ENCODE measurements at regions not wholly inside any gene's neighbourhood (a gene's known extent, or its start where the extent isn't known, plus 50 kb on each side); places are given as distances from the start of the nearest gene placed in this dataset.
A peak's percentile ranks its signal among the peaks of the same experiment; 100 is the strongest.

GRCh38 chr16:17847234-17847795 is 376.6 kb upstream of the XYLT1 start:
- Histone ChIP-seq H3K9me3 (replicated peaks in 1 of 11) (no peaks in the 10 kb centered on the region), H3K4me2 (no peak overlapping the region), H3K4me1 (no peaks in the 10 kb centered on the region), H4K20me1 (no peaks in the 10 kb centered on the region), H3K9ac (no peak overlapping the region), H3K27ac (no peak overlapping the region), H3K36me3 (no peaks in the 10 kb centered on the region), H3K27me3 (no peaks in the 10 kb centered on the region), H3K4me3 (no peak overlapping the region)
- TF ChIP-seq Cebpa-rat (IDR thresholded peaks at IDR 0.05) = no peak

GRCh38 chr16:17846030-17846429 is 375.3 kb upstream of the XYLT1 start:
- Histone ChIP-seq H3K9ac (no peak overlapping the region), H3K4me2 (no peak overlapping the region), H3K27ac (no peak overlapping the region), H3K9me3 (replicated peaks in 1 of 11) (no peaks in the 10 kb centered on the region), H3K27me3 (no peaks in the 10 kb centered on the region), H3K4me3 (no peak overlapping the region), H3K36me3 (no peaks in the 10 kb centered on the region), H3K4me1 (no peaks in the 10 kb centered on the region), H4K20me1 (no peaks in the 10 kb centered on the region)
- no peak for TF ChIP-seq Cebpa-rat (IDR thresholded peaks at IDR 0.05)

GRCh38 chr16:17845031-17845430 is 374.3 kb upstream of the XYLT1 start:
- TF ChIP-seq Cebpa-rat (IDR thresholded peaks at IDR 0.05) = no peak
- Histone ChIP-seq H4K20me1 (no peaks in the 10 kb centered on the region), H3K9me3 (replicated peaks in 1 of 11) (no peaks in the 10 kb centered on the region), H3K4me3 (no peak overlapping the region), H3K36me3 (no peaks in the 10 kb centered on the region), H3K27me3 (no peaks in the 10 kb centered on the region), H3K27ac (no peak overlapping the region), H3K4me1 (no peaks in the 10 kb centered on the region), H3K9ac (no peak overlapping the region), H3K4me2 (no peak overlapping the region)

GRCh38 chr16:17843905-17844304 is 373.1 kb upstream of the XYLT1 start:
- TF ChIP-seq Cebpa-rat (IDR thresholded peaks at IDR 0.05) = no peak

GRCh38 chr16:17839907-17840306 is 369.1 kb upstream of the XYLT1 start:
- Histone ChIP-seq H3K9me3 (replicated peaks in 1 of 11) (no peaks in the 10 kb centered on the region), H3K9ac (no peak overlapping the region), H3K27ac (no peak overlapping the region), H3K4me3 (no peak overlapping the region), H3K27me3 (no peaks in the 10 kb centered on the region), H3K4me2 (no peak overlapping the region), H3K36me3 (no peaks in the 10 kb centered on the region), H4K20me1 (no peaks in the 10 kb centered on the region), H3K4me1 (peaks cover 0 to 8% (median 5%) of the 10 kb centered on the region in 10 experiments; a peak in 7 of 20 replicates)
- no peak for TF ChIP-seq Cebpa-rat (IDR thresholded peaks at IDR 0.05)

More at GRCh38 chr16:17843905-17844304, 373.1 kb upstream of the XYLT1 start:
- H3K27me3 ChIP-seq = no peaks in the 10 kb centered on the region
- no peaks in the 10 kb centered on the region for H3K4me1 ChIP-seq
- no peak overlapping the region for H3K9ac ChIP-seq
- no peak overlapping the region for H3K4me2 ChIP-seq
- no peaks in the 10 kb centered on the region for H4K20me1 ChIP-seq
- no peak overlapping the region for H3K4me3 ChIP-seq
- no peaks in the 10 kb centered on the region for H3K9me3 ChIP-seq (replicated peaks in 1 of 11)
- no peak overlapping the region for H3K27ac ChIP-seq
- H3K36me3 ChIP-seq = no peaks in the 10 kb centered on the region

- H3K9me3 ChIP-seq (replicated peaks in 1 of 11) = no peaks in the 10 kb centered on the region
- H4K20me1 ChIP-seq = no peaks in the 10 kb centered on the region
- no peak for TF ChIP-seq Cebpa-rat (IDR thresholded peaks at IDR 0.05)
- H3K4me3 ChIP-seq = no peak overlapping the region
- no peak overlapping the region for H3K9ac ChIP-seq
- H3K36me3 ChIP-seq = no peaks in the 10 kb centered on the region
- H3K27ac ChIP-seq = no peak overlapping the region
- H3K4me2 ChIP-seq = no peak overlapping the region
- H3K4me1 ChIP-seq = peaks cover 0 to 8% (median 5%) of the 10 kb centered on the region in 10 experiments; a peak in 7 of 20 replicates
- no peaks in the 10 kb centered on the region for H3K27me3 ChIP-seq
These were observed 368.5 kb upstream of the XYLT1 start for GRCh38 chr16:17839272-17839671.

- no peaks in the 10 kb centered on the region for H3K36me3 ChIP-seq
- H3K9me3 ChIP-seq (replicated peaks in 1 of 11) = no peaks in the 10 kb centered on the region
- no peak overlapping the region for H3K4me3 ChIP-seq
- no peak overlapping the region for H3K9ac ChIP-seq
- no peaks in the 10 kb centered on the region for H3K27me3 ChIP-seq
- H3K4me1 ChIP-seq = peaks cover 0 to 8% (median 5%) of the 10 kb centered on the region in 10 experiments; a peak in 7 of 20 replicates
- H3K27ac ChIP-seq = peak overlapping the region in 1 of 11 experiments; percentile 8; a peak in 1 of 22 replicates
- TF ChIP-seq Cebpa-rat (IDR thresholded peaks at IDR 0.05) = peak in 2 of 11 experiments; percentile 37 to 54; a peak in 2 of 22 replicates
- H3K4me2 ChIP-seq = peak overlapping the region in 5 of 11 experiments; percentile 1 to 31 (median 24); a peak in 8 of 22 replicates
- H4K20me1 ChIP-seq = no peaks in the 10 kb centered on the region
These were observed 366.3 kb upstream of the XYLT1 start for GRCh38 chr16:17836868-17837602.

- Histone ChIP-seq H3K4me1 (peaks cover 0 to 8% (median 5%) of the 10 kb centered on the region in 10 experiments; a peak in 7 of 20 replicates), H3K9ac (no peak overlapping the region), H3K9me3 (replicated peaks in 1 of 11) (no peaks in the 10 kb centered on the region), H3K36me3 (no peaks in the 10 kb centered on the region), H4K20me1 (no peaks in the 10 kb centered on the region), H3K4me2 (no peak overlapping the region), H3K27ac (no peak overlapping the region), H3K4me3 (no peak overlapping the region), H3K27me3 (no peaks in the 10 kb centered on the region)
- TF ChIP-seq Cebpa-rat (IDR thresholded peaks at IDR 0.05) = no peak
These were observed 364.5 kb upstream of the XYLT1 start for GRCh38 chr16:17835118-17835876.

GRCh38 chr16:17832738-17833137 is 362.0 kb upstream of the XYLT1 start:
- Histone ChIP-seq H3K4me1 (peaks cover 0 to 8% (median 5%) of the 10 kb centered on the region in 10 experiments; a peak in 7 of 20 replicates), H3K9me3 (replicated peaks in 1 of 11) (no peaks in the 10 kb centered on the region), H3K9ac (no peak overlapping the region), H4K20me1 (no peaks in the 10 kb centered on the region), H3K36me3 (no peaks in the 10 kb centered on the region), H3K4me3 (no peak overlapping the region), H3K4me2 (no peak overlapping the region), H3K27me3 (no peaks in the 10 kb centered on the region), H3K27ac (no peak overlapping the region)
- no peak for TF ChIP-seq Cebpa-rat (IDR thresholded peaks at IDR 0.05)
